GM12872 (cell line): ENCODE measurements at regions not wholly inside any gene's neighbourhood (a gene's known extent, or its start where the extent isn't known, plus 50 kb on each side); places are given as distances from the start of the nearest gene placed in this dataset.
A peak's percentile ranks its signal among the peaks of the same experiment; 100 is the strongest.

ENCODE experiments used
- CTCF ChIP-seq: IDR thresholded peaks from 3 replicates; pipeline ENCODE4 v1.5.1; 2011; ENCODE audit warnings: low read depth, mild to moderate bottlenecking, low read length, moderate library complexity; ENCODE audit not compliant: insufficient read depth

- 0 out of 3 replicates have a peak, but pooled peaks have one; percentile 8 for TF ChIP-seq CTCF
These were observed 62.7 kb upstream of the ZNF354A start for GRCh38 chr5:178793151-178793550.

GRCh38 chr5:178791976-178792375, 61.5 kb upstream of the ZNF354A start:
- TF ChIP-seq CTCF = no peak

GRCh38 chr5:178790371-178790770, 59.9 kb upstream of the ZNF354A start:
- no peak for TF ChIP-seq CTCF

GRCh38 chr5:178788381-178789085, 58.1 kb upstream of the ZNF354A start:
- no peak for TF ChIP-seq CTCF

- no peak for TF ChIP-seq CTCF
These were observed 57.4 kb upstream of the ZNF354A start for GRCh38 chr5:178787889-178788288.

GRCh38 chr5:178786859-178787499, 56.5 kb upstream of the ZNF354A start:
- TF ChIP-seq CTCF = no peak

- TF ChIP-seq CTCF = no peak
These were observed 56.0 kb upstream of the ZNF354A start for GRCh38 chr5:178786417-178786816.
